Neural cell (in vitro differentiated cells): ENCODE measurements at regions not wholly inside any gene's neighbourhood (a gene's known extent, or its start where the extent isn't known, plus 50 kb on each side); places are given as distances from the start of the nearest gene placed in this dataset.

Experiments
- H2AFZ ChIP-seq: fragments of 200-600, 300-800 bp; sonication (generic), shearing (Covaris generic); 2 replicates; pipeline ENCODE4 v1.6.0; 2014; ENCODE audit warnings: low read depth, mild to moderate bottlenecking, antibody characterized with exemption, low read length, moderate library complexity
- H3F3A ChIP-seq: fragments of 200-600 bp; shearing (Covaris generic); 2 replicates; pipeline ENCODE4 v1.6.1; 2016; ENCODE audit warnings: mild to moderate bottlenecking, moderate library complexity, mixed read lengths, antibody characterized with exemption, low read length; ENCODE audit not compliant: insufficient read depth, poor library complexity, severe bottlenecking
- H3K27ac ChIP-seq: fragments of 200-600, 300-800 bp; sonication (generic), shearing (Covaris generic); 2 replicates; pipeline ENCODE4 v1.5.1; 2014; ENCODE audit warnings: mild to moderate bottlenecking, low read length, moderate library complexity
- H3K27me3 ChIP-seq: fragments of 300-800, 200-600 bp; sonication (generic), shearing (Covaris generic); 2 replicates; pipeline ENCODE4 v1.6.0; 2014; ENCODE audit warnings: mild to moderate bottlenecking, low read depth, low read length, moderate library complexity; ENCODE audit not compliant: insufficient read depth
- H3K36me3 ChIP-seq: fragments of 300-800, 200-600 bp; sonication (generic), shearing (Covaris generic); 2 replicates; pipeline ENCODE4 v1.5.1; 2014; ENCODE audit warnings: mild to moderate bottlenecking, antibody characterized with exemption, low read length, moderate library complexity; ENCODE audit not compliant: insufficient read depth
- H3K4me2 ChIP-seq: fragments of 300-800, 200-600 bp; sonication (generic), shearing (Covaris generic); 2 replicates; pipeline ENCODE4 v1.6.0; 2014; ENCODE audit warnings: mild to moderate bottlenecking, low read length
- H3K4me3 ChIP-seq: fragments of 300-800, 200-600 bp; sonication (generic), shearing (Covaris generic); 2 replicates; pipeline ENCODE4 v1.5.1; 2014; ENCODE audit warnings: mild to moderate bottlenecking, low read length, moderate library complexity
- H3K79me2 ChIP-seq: fragments of 200-600 bp; shearing (Covaris generic); replicated peaks from 2 replicates; pipeline ENCODE4 v1.6.0; 2014; ENCODE audit warnings: mild to moderate bottlenecking, low read length, moderate library complexity; ENCODE audit not compliant: insufficient read depth
- H3K9ac ChIP-seq: fragments of 300-800, 200-600 bp; sonication (generic), shearing (Covaris generic); 2 replicates; pipeline ENCODE4 v1.6.1; 2016; ENCODE audit warnings: mild to moderate bottlenecking, low read length, mixed read lengths
- H3K9me2 ChIP-seq: fragments of 200-600 bp; shearing (Covaris generic); 2 replicates; pipeline ENCODE4 v1.6.1; 2016; ENCODE audit warnings: mild to moderate bottlenecking, low read length, mixed read lengths; ENCODE audit not compliant: insufficient read depth
- H3K9me3 ChIP-seq: fragments of 200-600, 300-800 bp; sonication (generic), shearing (Covaris generic); 2 replicates; pipeline ENCODE4 v1.6.1; 2016; ENCODE audit warnings: mild to moderate bottlenecking, mixed run types, low read length, moderate library complexity, mixed read lengths
- H4K20me1 ChIP-seq: fragments of 200-600 bp; shearing (Covaris generic); 2 replicates; pipeline ENCODE4 v1.6.1; 2016; ENCODE audit warnings: mild to moderate bottlenecking, mixed run types; ENCODE audit not compliant: insufficient read depth
- CTCF ChIP-seq: fragments of 450-650 bp; IDR thresholded peaks from 2 replicates; pipeline ENCODE4 v1.5.1; 2014; ENCODE audit warnings: antibody characterized with exemption, mild to moderate bottlenecking, moderate library complexity; ENCODE audit not compliant: poor library complexity, severe bottlenecking
- EP300 ChIP-seq: fragments of 450-650 bp; conservative IDR thresholded peaks from 2 replicates; pipeline ENCODE4 v1.6.1; 2014; ENCODE audit warnings: antibody characterized with exemption, mild to moderate bottlenecking, moderate library complexity; ENCODE audit not compliant: poor library complexity, severe bottlenecking
- EZH2 ChIP-seq: fragments of 200-600, 300-800 bp; shearing (Covaris generic), sonication (generic); IDR thresholded peaks from 2 replicates; pipeline ENCODE4 v1.6.1; 2014; ENCODE audit warnings: antibody characterized with exemption, low read length, borderline replicate concordance, mild to moderate bottlenecking; ENCODE audit not compliant: insufficient read depth, poor library complexity, severe bottlenecking
- MXI1 ChIP-seq: fragments of 450-650 bp; conservative IDR thresholded peaks from 2 replicates; pipeline ENCODE4 v1.6.1; 2014; ENCODE audit warnings: antibody characterized with exemption, mild to moderate bottlenecking; ENCODE audit not compliant: poor library complexity, severe bottlenecking
- POLR2AphosphoS5 ChIP-seq: IDR thresholded peaks from 2 replicates; pipeline ENCODE4 v1.6.1; 2012
- REST ChIP-seq: IDR thresholded peaks from 2 replicates; pipeline ENCODE4 v1.6.1; 2012; ENCODE audit warnings: borderline replicate concordance
- SMC3 ChIP-seq: fragments of 450-650 bp; conservative IDR thresholded peaks from 2 replicates; pipeline ENCODE4 v1.6.1; 2014; ENCODE audit warnings: antibody characterized with exemption, mild to moderate bottlenecking, moderate library complexity; ENCODE audit not compliant: poor library complexity
- TAF1 ChIP-seq: IDR thresholded peaks from 2 replicates; pipeline ENCODE4 v1.6.1; 2012; ENCODE audit warnings: low read depth

- Histone ChIP-seq H3K9ac (no peak overlapping the region), H3K79me2 (no peaks in the 10 kb centered on the region), H3F3A (no peaks in the 10 kb centered on the region), H3K27ac (no peak overlapping the region), H3K27me3 (no peaks in the 10 kb centered on the region), H2AFZ (no peak overlapping the region), H3K9me3 (no peaks in the 10 kb centered on the region), H3K36me3 (no peaks in the 10 kb centered on the region), H3K4me3 (no peak overlapping the region), H3K9me2 (no peaks in the 10 kb centered on the region), H4K20me1 (no peaks in the 10 kb centered on the region), H3K4me2 (no peak overlapping the region)
- no peak for TF ChIP-seq SMC3
- no peak for TF ChIP-seq EZH2
- no peak for TF ChIP-seq POLR2AphosphoS5
- no peak for TF ChIP-seq CTCF
Measured at GRCh38 chr3:188068342-188068741, 85.6 kb upstream of the LPP start.

GRCh38 chr3:188071636-188072035 is 82.3 kb upstream of the LPP start:
- H3K9ac ChIP-seq, result no peak overlapping the region
- TF ChIP-seq TAF1 (no peak), MXI1 (no peak), REST (no peak), CTCF (no peak), EP300 (no peak), POLR2AphosphoS5 (no peak)
- H3K9me3 ChIP-seq, result no peaks in the 10 kb centered on the region
- H3K79me2 ChIP-seq, result no peaks in the 10 kb centered on the region
- H4K20me1 ChIP-seq, result no peaks in the 10 kb centered on the region
- H3K9me2 ChIP-seq, result no peaks in the 10 kb centered on the region
- H3K4me3 ChIP-seq, result no peak overlapping the region
- H3K36me3 ChIP-seq, result no peaks in the 10 kb centered on the region
- H2AFZ ChIP-seq, result no peak overlapping the region
- no peak overlapping the region for H3K4me2 ChIP-seq
- no peaks in the 10 kb centered on the region for H3K27me3 ChIP-seq
- H3F3A ChIP-seq, result no peaks in the 10 kb centered on the region
- no peak overlapping the region for H3K27ac ChIP-seq
